D721Med (cell line): ENCODE measurements at regions not wholly inside any gene's neighbourhood (a gene's known extent, or its start where the extent isn't known, plus 50 kb on each side); places are given as distances from the start of the nearest gene placed in this dataset.
"Not testable (repeated sequence)": the region's sequence is repeated elsewhere in the genome, so short reads cannot be mapped to it uniquely, and the experiment has no call there.

Experiments used
- DNase-seq: peaks from one replicate; pipeline ENCODE4 v3.0.0; 2011; ENCODE audit warnings: low spot score; ENCODE audit not compliant: insufficient read length
- FAIRE-seq: peaks from 2 replicates; lab custom pipeline; 2011; peaks lifted over from hg19 to GRCh38; lab: Jason Lieb, UNC
- TF ChIP-seq, protein P1 (sequence below): IDR thresholded peaks from 2 replicates; pipeline ENCODE4 v1.5.1; 2012; ENCODE audit warnings: mild to moderate bottlenecking, control low read depth; ENCODE audit not compliant: insufficient read depth; ENCODE audit errors: missing control alignments

DNA sequence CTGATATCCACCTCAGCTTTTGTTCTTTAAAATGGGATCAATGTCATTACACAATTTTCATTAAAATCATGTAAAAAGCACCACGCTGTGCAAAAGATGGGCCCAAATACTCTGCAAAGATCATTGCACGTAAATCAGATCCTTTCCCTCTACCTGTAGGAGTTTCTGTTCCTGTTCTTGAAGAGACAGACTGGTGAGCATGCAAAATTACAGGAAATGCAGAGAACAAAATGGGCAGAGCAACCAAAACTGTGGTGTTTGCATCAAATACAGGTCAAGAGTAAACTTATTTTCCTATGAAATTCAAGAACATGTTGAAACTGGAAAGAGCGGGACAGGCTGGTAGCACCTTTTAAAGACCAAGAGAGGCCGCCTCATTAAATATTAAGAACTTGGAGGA lies 294.9 kb upstream of the ADGRL2 start:
- TF ChIP-seq, protein P1, sequence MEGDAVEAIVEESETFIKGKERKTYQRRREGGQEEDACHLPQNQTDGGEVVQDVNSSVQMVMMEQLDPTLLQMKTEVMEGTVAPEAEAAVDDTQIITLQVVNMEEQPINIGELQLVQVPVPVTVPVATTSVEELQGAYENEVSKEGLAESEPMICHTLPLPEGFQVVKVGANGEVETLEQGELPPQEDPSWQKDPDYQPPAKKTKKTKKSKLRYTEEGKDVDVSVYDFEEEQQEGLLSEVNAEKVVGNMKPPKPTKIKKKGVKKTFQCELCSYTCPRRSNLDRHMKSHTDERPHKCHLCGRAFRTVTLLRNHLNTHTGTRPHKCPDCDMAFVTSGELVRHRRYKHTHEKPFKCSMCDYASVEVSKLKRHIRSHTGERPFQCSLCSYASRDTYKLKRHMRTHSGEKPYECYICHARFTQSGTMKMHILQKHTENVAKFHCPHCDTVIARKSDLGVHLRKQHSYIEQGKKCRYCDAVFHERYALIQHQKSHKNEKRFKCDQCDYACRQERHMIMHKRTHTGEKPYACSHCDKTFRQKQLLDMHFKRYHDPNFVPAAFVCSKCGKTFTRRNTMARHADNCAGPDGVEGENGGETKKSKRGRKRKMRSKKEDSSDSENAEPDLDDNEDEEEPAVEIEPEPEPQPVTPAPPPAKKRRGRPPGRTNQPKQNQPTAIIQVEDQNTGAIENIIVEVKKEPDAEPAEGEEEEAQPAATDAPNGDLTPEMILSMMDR = no peak
- FAIRE-seq (no peak), DNase-seq (no peak)

DNA sequence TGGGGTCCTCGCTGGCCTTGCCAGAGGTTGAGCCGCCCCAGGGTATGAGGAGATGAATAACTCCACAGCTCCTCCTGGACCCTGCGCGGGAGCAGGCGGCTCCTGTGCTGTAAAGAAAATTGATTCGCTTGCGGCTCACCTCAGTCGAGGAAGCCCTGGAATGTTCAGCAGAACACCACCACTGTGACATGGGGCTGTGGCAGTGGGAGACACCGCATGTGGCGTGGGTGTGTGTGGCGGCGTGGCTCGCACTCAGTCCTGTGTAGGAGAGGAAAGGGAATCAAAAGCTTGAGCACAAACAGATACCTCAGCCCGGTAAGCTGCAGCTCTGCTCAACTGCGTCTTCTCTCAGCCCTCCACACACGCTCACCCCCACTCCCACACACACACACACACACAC lies 295.9 kb upstream of the ADGRL2 start:
- not testable (repeated sequence) for DNase-seq, FAIRE-seq

DNA sequence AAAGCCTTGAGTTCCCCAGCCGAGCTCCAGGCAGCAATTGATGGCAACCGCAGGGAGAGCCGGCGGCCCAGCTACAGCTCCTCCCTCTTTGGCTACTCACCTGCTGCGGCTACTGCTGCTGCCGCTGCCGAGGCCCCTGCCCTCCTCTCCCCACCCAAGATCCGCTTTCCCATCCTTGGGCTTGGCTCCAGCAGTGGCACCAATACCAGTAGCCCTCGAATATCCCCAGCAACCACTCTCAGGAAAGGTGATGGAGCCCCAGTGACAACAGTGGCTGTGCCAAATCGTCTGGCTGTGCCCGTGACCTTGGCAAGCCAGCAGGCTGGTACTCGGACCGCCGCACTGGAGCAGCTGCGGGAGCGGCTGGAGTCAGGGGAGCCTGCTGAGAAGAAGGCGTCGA lies 298.0 kb upstream of the ADGRL2 start:
- FAIRE-seq, DNase-seq: not testable (repeated sequence)

DNA sequence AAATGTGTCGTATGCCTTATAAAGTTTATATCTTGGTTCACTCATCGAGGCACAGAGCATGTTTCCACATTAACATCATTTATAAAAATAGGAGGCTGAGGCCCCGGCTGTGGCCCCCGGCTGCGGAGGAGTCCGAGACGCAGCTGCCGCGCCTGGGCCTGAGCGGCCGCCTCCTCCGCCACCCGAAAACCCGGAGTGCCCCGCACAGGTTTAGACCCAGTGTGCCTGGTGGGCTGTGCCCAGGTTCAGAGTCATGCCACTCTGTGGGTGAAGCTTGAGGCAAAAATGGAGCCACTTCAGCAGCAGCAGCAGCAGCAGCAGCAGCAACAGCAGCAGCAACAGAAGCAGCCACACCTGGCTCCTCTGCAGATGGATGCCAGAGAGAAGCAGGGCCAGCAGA lies 299.2 kb upstream of the ADGRL2 start:
- not testable (repeated sequence) for FAIRE-seq, DNase-seq

DNA sequence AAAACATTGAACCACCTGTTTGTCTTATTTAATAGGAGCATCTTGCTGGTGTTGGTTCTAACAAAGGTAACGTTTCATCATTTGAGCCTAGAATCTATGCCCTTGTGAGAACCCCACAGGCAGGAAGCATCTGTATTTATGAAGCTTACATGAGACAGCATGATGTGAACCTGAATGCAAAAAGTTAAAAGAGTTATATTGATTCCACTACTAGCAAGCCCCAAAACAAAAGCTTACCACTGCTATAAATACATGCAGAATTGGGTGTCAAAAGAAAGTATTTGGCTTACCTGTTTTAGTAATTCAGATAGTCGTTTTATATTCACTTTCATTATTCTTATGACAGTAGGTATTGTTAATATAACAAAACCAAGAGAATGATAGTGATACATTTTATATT lies 301.2 kb upstream of the ADGRL2 start:
- DNase-seq (no peak), FAIRE-seq (no peak)
- TF ChIP-seq, protein P1 = no peak

DNA sequence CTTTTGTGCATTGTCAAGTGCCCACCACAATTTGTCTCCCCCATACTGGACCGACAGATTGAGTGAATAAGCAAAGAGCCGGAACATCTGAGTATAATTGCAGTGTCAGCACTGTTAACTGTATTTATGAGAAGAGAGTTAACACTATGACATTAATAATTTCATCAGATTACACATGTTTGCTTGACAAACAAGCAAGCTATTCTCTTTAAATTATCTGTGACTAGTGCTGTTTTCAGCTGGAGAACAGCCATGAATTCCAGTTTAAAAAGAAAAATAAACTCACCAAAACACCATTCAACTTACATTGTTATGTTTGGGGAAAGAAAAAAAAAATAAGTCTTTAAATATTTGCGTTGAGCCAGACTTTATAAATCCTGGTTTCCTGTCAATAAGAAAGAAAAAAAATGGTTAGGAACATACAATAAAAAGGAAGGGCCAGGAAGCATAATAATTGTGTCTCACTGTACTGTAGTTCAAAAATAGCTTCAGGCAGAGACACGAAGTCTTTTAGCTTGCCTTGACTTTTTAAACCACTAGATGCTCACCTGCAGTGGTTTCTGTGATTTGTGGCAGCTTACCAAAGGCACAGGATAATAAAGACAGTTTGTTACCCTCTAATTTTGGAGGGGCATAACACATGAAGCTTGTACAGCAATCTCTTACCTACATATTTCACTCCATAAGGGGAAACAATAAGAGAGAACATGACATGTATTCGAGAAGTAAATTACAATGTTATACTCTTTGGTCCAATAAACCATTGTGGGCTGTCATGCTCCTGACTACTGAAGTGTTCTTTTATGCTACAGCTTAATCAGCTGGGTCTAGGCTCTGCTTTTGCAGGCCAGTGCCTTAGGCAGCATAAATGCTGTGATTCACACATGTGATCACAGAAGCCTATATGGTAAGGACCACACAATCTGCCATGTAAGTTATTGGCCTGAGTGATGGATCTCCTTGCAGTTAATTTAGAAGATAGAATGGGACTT lies 302.0 kb upstream of the ADGRL2 start:
- TF ChIP-seq, protein P1 = no peak
- no peak for FAIRE-seq
- no peak for DNase-seq

DNA sequence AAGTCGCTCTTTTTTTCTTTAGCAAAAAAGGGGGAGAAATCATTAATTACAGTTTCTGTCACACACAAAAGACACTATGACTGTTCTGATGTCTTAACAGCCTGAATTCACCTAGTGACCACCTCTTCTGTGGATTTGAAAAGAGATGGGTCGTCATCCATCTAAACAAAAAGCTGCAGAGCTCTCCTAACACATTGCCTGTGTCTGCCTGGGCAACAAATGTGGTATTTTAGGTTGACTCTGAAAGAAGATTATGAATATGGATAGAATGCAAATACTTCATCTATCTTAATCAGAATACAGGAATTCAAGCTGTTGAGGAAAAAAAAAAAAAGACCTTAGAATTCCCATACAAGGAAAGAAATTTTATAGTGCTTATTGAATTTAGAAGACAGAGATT lies 304.4 kb upstream of the ADGRL2 start:
- FAIRE-seq (no peak), DNase-seq (no peak)
- TF ChIP-seq, protein P1 = no peak

DNA sequence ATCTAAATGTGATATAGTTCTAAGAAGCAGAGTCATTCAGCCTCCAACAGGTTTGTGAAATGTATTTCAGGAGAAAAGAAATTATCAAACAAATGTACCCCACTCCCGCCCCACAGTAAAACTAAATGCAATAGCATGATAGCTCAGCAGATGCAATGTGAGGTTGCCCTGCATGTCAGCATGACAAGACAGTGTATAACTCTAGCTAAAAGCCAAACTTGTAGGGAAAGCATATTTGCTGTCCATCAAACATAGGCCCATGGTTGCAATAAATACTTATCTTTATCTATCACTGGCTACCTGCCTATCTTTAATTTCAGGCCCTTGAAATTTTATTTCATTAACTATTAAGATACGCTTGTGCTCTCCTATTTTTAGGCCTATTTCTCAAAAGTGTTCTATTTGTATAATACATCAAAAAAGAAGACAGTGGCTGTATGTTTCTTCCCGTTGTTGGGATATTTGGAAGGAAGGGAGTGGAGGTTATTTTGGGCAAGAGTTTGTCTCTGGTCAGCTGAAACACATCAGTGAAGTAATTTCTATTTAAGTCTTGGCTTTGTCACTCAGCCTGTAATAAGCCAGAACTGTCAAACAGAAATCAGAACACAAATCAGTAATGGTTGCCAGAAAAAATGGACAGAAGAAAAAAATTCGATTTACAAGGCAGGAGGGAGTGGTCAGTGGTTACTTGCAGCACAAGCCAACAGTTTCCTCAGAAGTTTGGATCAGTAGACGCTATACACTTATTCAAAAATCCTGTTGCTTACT lies 307.4 kb upstream of the ADGRL2 start:
- FAIRE-seq (no peak), DNase-seq (no peak)
- TF ChIP-seq, protein P1 = no peak
